ENCODE measurements at regions not wholly inside any gene's neighbourhood (a gene's known extent, or its start where the extent isn't known, plus 50 kb on each side); places are given as distances from the start of the nearest gene placed in this dataset.

DNA sequence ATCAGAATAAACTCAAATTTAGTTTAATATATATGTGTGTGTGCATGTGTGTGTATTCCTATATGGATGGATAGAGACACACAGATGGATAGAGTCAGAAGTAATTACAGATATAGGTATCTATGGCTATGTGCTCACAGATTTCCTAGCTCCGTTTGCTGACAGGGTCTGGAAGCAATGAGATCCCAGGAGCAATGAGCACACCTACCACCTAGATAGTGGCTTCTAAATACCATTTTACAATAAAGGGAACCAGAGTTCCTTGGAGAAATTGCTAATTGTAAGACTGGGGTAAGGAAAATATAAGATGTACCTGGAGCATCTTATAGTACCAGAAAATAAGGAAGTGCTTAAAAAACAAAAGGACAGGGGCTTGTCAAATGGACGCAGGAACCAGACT lies 196.2 kb upstream of the PRDM1 start:
- no peak for TF ChIP-seq POLR2AphosphoS5 (IDR thresholded peaks at IDR 0.05)
- TF ChIP-seq, protein P1, sequence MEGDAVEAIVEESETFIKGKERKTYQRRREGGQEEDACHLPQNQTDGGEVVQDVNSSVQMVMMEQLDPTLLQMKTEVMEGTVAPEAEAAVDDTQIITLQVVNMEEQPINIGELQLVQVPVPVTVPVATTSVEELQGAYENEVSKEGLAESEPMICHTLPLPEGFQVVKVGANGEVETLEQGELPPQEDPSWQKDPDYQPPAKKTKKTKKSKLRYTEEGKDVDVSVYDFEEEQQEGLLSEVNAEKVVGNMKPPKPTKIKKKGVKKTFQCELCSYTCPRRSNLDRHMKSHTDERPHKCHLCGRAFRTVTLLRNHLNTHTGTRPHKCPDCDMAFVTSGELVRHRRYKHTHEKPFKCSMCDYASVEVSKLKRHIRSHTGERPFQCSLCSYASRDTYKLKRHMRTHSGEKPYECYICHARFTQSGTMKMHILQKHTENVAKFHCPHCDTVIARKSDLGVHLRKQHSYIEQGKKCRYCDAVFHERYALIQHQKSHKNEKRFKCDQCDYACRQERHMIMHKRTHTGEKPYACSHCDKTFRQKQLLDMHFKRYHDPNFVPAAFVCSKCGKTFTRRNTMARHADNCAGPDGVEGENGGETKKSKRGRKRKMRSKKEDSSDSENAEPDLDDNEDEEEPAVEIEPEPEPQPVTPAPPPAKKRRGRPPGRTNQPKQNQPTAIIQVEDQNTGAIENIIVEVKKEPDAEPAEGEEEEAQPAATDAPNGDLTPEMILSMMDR (IDR thresholded peaks at IDR 0.05) = no peak

All from transverse colon (tissue), 4 donors.